ENCODE measurements at regions not wholly inside any gene's neighbourhood (a gene's known extent, or its start where the extent isn't known, plus 50 kb on each side); places are given as distances from the start of the nearest gene placed in this dataset.
"Not testable (repeated sequence)": the region's sequence is repeated elsewhere in the genome, so short reads cannot be mapped to it uniquely, and the experiment has no call there.

DNA sequence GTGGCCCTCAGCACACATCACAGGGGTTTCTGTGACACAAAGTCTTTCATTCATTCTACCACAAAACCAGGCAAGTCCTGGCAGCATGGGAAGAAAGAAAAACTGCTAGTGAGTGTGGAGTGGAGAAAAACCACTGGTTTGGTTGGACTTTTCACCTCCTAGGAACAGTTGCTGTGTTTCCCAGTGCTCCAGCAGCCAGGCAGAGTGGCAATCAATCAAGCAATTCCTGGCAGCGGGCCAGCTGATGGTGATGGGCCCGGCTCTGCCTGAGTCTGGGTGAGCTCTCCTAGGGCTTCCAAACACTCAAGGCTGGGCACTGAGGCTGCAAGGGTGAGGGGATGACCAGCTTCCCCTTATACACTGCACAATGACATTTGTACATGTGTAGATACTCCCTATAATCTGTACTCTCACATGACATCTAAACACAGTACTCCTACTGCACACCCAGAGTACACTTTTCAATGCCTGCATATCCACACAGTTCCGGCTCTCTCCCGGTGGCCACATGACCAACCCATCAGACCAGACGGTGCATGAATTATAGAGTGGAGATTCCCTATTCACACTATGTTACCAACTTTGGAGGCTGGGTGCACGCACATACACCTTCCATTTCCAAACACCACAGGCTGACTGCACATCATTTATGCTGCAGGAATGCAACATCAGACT lies 156.6 kb downstream of the UNC5CL start:
- peak in 1 of 14 donors; percentile 18 for DNase-seq

- no peak for DNase-seq
Measured at GRCh38 chr6:40881501-40881900, 157.5 kb downstream of the UNC5CL start.

DNA sequence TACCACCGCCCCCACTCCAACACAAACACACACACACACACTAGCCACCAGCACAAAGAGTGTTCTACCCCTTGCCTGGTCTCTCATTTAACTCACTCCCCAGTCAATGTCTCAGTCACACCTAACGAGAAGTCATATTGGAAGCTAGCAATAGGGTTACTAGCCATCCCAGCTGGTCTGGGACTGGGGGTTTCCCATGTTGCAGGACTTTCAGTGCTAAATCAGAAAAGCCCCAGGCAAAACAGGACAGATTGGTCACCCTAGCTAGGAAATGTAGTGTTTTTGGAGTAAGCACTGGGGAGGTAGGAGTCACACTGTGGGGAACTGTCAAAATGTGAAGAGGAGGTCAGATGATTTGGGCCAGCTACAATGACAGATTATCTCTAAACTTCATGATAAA lies 158.1 kb downstream of the UNC5CL start:
- no peak for DNase-seq

GRCh38 chr6:40879169-40879568 lies 159.9 kb downstream of the UNC5CL start:
- no peak for DNase-seq

- no peak for DNase-seq
Measured at GRCh38 chr6:40877362-40877761, 161.7 kb downstream of the UNC5CL start.

- DNase-seq, result no peak
Measured at GRCh38 chr6:40876336-40876735, 162.7 kb downstream of the UNC5CL start.

DNA sequence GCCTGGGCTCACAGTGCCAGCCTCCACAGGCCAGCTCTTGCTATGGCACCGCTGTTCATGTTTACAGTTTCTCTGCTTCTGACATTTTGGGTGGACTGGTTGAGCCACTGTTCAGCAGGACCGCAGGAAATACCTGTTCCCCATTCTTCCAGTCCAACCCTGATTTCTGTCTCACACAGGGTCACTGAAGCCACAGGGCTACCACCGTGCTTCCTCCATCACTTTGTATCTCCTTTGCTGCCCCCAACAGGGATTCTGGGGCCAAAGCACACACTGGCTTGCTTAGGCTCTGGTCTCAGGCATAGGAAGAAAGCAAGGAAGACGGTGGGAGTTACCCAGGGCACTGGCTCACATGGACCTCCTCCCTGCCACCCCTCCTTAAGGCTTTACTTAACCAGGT lies 164.5 kb downstream of the UNC5CL start:
- DNase-seq, result no peak

- no peak for DNase-seq
Measured at GRCh38 chr6:40871424-40871823, 167.6 kb downstream of the UNC5CL start.

DNA sequence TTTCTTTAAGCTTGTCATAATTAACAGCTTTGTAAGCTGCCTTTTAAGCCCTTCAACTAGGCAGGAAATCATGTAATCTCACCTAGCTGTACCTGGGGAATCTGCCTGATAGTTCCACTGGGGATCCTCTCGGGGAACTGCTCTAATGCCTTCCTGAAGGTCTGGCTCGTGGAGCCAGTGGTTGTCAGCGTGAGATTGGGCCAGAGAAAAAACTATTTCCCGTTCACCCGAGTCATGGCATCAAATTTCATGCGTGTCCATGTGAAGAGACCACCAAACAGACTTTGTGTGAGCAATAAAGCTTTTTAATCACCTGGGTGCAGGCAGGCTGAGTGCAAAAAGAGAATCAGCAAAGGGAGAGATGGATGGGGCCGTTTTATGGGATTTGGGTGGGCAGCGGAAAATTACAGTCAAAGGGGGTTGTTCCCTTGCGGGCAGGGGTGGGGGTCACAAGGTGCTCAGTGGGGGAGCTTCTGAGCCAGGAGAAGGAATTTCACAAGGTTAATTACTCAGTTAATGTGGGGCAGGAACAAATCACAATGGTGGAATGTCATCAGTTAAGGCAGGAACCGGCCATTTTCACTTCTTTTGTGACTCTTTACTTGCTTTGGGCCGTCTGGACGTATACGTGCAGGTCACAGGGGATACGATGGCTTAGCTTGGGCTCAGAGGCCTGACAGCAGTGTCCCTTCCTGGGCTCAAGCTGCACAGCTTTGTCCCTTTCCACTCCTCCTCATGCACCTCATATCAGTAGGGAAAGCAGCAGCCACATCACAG lies 170.7 kb downstream of the UNC5CL start:
- DNase-seq, result not testable (repeated sequence)

DNA sequence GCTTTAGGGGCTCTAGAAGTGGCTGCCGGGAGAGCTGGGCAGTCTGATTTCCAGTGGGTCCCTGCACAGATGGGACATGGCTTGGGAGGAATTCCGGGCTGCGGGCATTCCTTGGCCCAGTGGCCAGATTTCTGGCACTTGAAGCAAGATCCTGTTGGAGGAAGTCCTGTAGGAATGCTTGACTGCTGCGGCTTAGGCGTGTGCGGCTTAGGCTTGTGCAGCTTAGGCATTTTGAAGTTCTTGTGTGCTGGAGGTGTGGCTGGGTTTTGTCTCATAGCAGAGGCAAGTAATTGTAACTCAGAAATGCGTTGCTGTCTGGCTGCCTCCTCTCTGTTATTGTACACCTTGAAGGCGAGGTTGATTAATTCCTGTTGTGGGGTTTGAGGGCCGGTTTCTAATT lies 171.5 kb downstream of the UNC5CL start:
- not testable (repeated sequence) for DNase-seq

GRCh38 chr6:40865259-40865658 lies 173.8 kb downstream of the UNC5CL start:
- DNase-seq, result not testable (repeated sequence)

DNA sequence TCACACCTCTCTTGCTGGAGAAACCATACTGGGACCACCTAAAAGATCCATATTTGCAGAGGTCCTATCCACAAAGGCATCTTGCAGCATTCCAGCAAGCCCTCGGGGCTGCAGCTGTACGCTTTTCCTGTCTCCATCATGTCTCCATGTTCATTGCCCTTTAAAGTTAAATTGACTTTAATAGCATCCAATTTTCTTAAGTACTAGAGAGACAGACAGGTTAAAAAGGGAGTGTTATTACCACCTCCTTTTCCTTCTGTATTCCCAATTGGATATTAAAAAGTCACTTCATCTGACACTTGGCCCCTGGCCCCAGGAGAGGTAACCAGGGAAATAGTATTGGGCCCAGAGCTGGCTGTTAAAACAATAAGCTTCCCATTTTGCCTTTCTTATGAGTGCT lies 178.6 kb downstream of the UNC5CL start:
- DNase-seq, result no peak

DNA sequence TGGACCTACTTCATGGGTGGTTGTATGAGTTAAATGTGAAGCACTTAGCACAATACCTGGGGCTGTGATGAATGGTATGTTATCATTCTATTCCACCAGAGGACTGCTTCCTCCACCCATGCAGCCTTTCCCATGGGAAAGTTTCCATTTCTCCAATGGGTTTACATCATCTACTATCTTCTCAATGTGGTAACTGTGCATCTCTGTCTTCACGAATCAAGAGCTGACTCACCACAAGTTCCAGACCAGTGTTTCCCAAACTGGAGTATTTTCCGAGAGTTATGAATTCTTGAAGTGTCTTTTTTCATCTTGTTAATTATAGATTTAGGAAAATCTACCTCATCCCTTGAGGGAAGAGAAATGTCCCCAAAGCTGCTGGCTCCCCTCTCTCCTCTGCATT lies 182.8 kb downstream of the UNC5CL start:
- no peak for DNase-seq

DNA sequence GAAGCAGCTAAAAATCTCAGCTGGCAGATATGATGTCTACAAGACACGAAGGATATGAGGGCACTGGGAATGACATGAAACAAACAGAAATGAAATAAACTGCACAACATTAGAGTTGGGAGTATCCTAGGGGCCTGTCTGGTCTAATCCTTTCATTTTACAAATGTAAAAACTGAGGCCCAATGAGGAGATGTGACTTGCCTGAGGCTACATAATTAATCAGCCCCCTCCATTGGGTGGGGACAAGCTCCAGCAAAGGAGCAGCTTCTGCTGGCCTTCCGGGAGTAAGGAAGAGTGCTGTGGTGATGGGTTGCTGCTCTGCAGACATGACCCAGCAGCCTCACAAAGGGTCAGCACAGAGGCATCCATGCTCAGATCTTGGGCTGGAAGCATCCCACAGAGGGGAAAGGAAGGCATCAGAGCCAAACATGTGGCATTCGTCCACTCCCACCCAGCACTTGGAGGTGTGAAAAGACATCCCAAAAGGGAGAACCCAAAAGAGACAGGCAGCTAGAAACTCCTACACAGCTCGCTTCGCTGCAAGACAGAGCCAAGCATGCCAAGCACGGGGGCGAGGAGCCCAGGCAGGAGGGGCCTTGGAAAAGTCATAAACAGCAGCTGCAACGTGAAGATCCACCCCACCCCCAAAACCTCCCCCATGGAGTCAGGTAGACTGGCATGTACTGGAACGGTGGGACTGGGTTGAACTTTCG lies 183.7 kb downstream of the UNC5CL start:
- no peak for DNase-seq

- DNase-seq, result no peak
Measured at GRCh38 chr6:40854592-40854991, 184.4 kb downstream of the UNC5CL start.

DNA sequence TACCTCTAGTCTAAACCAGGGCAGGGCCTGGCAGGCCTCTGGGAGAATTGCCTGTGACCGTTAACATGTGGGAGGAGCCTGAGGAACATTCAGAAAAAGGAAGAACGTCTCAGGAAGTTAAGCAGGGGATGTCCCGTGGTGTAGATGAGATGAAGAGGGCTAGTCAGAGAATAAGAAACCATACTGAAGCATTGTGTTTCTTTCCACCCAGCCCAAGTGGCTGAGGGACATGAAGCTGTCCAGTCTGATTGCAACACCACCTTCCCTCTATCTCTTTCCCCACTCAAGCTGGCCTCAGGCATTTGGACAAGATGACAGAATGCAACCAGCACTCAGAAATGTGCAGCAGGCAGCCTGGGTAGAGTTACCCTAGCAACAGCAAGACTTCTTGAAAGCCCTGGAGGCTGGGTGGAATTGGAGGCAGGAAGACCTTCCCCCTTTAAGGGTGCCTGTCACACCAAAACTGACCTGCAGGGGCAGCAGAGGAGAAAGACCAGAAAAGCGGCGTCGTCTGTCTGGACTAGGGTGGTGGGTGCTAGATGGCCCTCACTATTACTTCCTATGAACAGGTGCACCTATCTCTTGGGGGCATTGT lies 186.1 kb downstream of the UNC5CL start:
- DNase-seq, result no peak

GRCh38 chr6:40849546-40849945 lies 189.5 kb downstream of the UNC5CL start:
- no peak for DNase-seq

DNA sequence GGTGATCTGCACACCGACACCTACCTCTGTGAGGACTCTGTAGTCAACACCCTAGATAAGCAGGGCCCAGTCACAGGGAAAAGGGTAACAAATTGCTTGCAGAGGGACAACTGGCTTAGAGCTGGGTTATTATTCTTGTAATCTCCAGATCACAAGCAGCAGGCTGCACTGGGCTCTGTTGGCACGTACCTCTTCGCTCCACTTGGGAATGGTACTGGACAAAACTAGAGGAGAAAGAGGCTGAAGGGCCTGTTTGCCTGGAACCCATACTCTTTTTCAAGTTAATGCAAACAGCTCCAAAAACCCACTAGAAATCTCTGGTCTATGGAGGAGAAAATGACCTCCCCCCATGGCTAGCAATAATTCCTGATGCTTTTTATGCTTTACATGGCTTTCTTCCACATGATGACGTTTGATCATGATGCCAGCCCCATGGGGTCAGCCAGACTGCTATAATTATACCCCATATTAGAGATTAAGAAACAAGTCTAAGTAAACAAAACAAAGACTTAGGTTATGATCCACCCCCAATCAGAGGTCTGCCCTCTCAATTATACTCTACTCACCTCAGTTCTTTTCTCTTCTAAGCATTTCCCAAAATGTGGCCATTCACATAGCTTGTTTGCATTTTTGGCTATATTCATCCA lies 190.0 kb downstream of the UNC5CL start:
- no peak for DNase-seq

GRCh38 chr6:40848038-40848437 lies 191.0 kb downstream of the UNC5CL start:
- no peak for DNase-seq

GRCh38 chr6:40845553-40845952 lies 193.5 kb downstream of the UNC5CL start:
- no peak for DNase-seq

- no peak for DNase-seq
Measured at GRCh38 chr6:40844246-40844645, 194.8 kb downstream of the UNC5CL start.

- no peak for DNase-seq
Measured at GRCh38 chr6:40841721-40842120, 197.3 kb downstream of the UNC5CL start.

DNA sequence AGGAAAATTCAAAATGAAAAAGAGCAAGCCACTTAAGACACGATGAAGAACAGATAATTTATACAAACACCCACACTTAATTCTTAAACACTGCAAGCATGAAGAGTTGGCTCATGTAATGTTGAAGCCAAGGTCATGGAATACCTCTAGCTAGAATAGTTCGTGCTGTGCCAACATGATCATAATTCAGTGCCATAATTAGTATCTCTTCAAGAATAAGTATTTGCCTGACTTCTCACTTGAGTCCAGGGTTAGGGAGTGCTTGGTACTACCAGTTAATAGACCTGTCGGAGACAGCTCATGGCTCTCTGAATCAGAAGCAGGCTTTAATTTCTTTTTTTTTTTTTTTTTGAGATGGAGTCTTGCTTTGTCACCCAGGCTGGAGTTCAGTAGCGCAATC lies 206.3 kb downstream of the UNC5CL start:
- no peak for DNase-seq

All from C1 segment of cervical spinal cord (tissue), 14 donors.